ENCODE measurements at regions not wholly inside any gene's neighbourhood (a gene's known extent, or its start where the extent isn't known, plus 50 kb on each side); places are given as distances from the start of the nearest gene placed in this dataset.

GRCh38 chr3:147604136-147604535 lies 195.0 kb downstream of the ZIC1 start:
- TF ChIP-seq CTCF (conservative IDR thresholded peaks at IDR 0.05; ENCODE audit: low read depth, low read length) (no peak), EZH2 (IDR thresholded peaks at IDR 0.05; ENCODE audit: borderline replicate concordance, low read depth, low read length, poor library complexity, severe bottlenecking) (no peak)

Data from A673 (cell line).